HEK293 (cell line): ENCODE measurements at regions not wholly inside any gene's neighbourhood (a gene's known extent, or its start where the extent isn't known, plus 50 kb on each side); places are given as distances from the start of the nearest gene placed in this dataset.

ENCODE experiments used
- ELK4 ChIP-seq: IDR thresholded peaks from 2 replicates; pipeline ENCODE4 v1.6.1; 2011; ENCODE audit warnings: mild to moderate bottlenecking, low read depth, low read length, borderline replicate concordance
- ZNF354C ChIP-seq: fragments of 450-650 bp; formaldehyde crosslinking; IDR thresholded peaks from 2 replicates; pipeline ENCODE4 v1.5.1; 2016; ENCODE audit warnings: missing biosample characterization, missing genetic modification characterization, low read depth, borderline replicate concordance
- TF ChIP-seq, protein P1 (sequence below): fragments of 450-650 bp; formaldehyde crosslinking; IDR thresholded peaks from 2 replicates; pipeline ENCODE4 v1.5.1; 2016; ENCODE audit warnings: missing biosample characterization, missing genetic modification characterization

DNA sequence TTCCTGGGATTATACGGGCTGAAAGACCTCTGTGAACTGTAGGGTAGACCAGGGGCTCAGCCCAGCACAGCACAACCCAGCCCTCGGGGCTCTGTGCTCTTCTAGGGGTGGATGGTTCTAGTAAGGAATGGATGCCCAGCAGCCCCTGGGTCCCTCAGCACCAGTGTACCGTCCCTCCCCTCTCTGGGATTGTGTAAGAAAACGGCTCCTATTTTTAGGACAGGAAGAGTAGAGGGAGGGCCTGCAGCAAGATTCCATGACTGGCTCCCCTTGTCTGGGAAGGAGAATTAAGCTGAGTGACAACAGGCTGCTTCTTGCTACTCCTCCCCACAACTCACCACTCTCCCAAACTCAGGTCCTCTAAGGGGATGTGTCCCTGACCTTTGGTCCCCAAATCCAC lies 270.8 kb upstream of the TOPAZ1 start:
- TF ChIP-seq, protein P1, sequence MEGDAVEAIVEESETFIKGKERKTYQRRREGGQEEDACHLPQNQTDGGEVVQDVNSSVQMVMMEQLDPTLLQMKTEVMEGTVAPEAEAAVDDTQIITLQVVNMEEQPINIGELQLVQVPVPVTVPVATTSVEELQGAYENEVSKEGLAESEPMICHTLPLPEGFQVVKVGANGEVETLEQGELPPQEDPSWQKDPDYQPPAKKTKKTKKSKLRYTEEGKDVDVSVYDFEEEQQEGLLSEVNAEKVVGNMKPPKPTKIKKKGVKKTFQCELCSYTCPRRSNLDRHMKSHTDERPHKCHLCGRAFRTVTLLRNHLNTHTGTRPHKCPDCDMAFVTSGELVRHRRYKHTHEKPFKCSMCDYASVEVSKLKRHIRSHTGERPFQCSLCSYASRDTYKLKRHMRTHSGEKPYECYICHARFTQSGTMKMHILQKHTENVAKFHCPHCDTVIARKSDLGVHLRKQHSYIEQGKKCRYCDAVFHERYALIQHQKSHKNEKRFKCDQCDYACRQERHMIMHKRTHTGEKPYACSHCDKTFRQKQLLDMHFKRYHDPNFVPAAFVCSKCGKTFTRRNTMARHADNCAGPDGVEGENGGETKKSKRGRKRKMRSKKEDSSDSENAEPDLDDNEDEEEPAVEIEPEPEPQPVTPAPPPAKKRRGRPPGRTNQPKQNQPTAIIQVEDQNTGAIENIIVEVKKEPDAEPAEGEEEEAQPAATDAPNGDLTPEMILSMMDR (tag by site-specific recombination) = no peak
- TF ChIP-seq ELK4 = no peak
- TF ChIP-seq ZNF354C = no peak
